DOHH2 (cell line): ENCODE measurements at regions not wholly inside any gene's neighbourhood (a gene's known extent, or its start where the extent isn't known, plus 50 kb on each side); places are given as distances from the start of the nearest gene placed in this dataset.

Experiments used
- H3F3A ChIP-seq: fragments of 200-600 bp; sonication (generic), shearing (Covaris generic); 2 replicates; pipeline ENCODE4 v1.6.0; 2016; ENCODE audit warnings: antibody characterized with exemption, mild to moderate bottlenecking; ENCODE audit not compliant: control insufficient read depth, insufficient read depth
- H3K27ac ChIP-seq: fragments of 200-600 bp; sonication (generic); 2 replicates; pipeline ENCODE4 v1.5.1; 2014; ENCODE audit warnings: low read depth, mild to moderate bottlenecking, low read length, moderate library complexity
- H3K27me3 ChIP-seq: fragments of 200-600 bp; sonication (generic); 2 replicates; pipeline ENCODE4 v1.6.1; 2014; ENCODE audit warnings: mild to moderate bottlenecking, low read length, mixed read lengths; ENCODE audit not compliant: control insufficient read depth
- H3K36me3 ChIP-seq: fragments of 200-600 bp; sonication (generic); 2 replicates; pipeline ENCODE4 v1.6.1; 2014; ENCODE audit warnings: mild to moderate bottlenecking, low read length, moderate library complexity, mixed read lengths; ENCODE audit not compliant: control insufficient read depth
- H3K4me1 ChIP-seq: fragments of 200-600 bp; sonication (generic); 2 replicates; pipeline ENCODE4 v1.6.1; 2014; ENCODE audit warnings: mild to moderate bottlenecking, low read length, mixed read lengths; ENCODE audit not compliant: control insufficient read depth
- H3K4me2 ChIP-seq: fragments of 200-600 bp; sonication (generic); 2 replicates; pipeline ENCODE4 v1.6.0; 2014; ENCODE audit warnings: mild to moderate bottlenecking, low read length, moderate library complexity
- H3K4me3 ChIP-seq: fragments of 200-600 bp; sonication (generic); 2 replicates; pipeline ENCODE4 v1.5.1; 2014; ENCODE audit warnings: mild to moderate bottlenecking, low read length, mixed read lengths
- H3K79me2 ChIP-seq: fragments of 200-600 bp; sonication (generic); 2 replicates; pipeline ENCODE4 v1.6.1; 2014; ENCODE audit warnings: mild to moderate bottlenecking, low read length, mixed read lengths; ENCODE audit not compliant: control insufficient read depth
- H3K9me2 ChIP-seq: fragments of 200-600 bp; sonication (generic); replicated peaks from 2 replicates; pipeline ENCODE4 v1.6.1; 2014; ENCODE audit warnings: mild to moderate bottlenecking, low read length, mixed read lengths; ENCODE audit not compliant: control insufficient read depth
- H3K9me3 ChIP-seq: fragments of 200-600 bp; sonication (generic); 2 replicates; pipeline ENCODE4 v1.6.1; 2014; ENCODE audit warnings: antibody characterized with exemption, low read length, mixed read lengths; ENCODE audit not compliant: control insufficient read depth, insufficient read depth
- H4K20me1 ChIP-seq: fragments of 200-600 bp; sonication (generic); 2 replicates; pipeline ENCODE4 v1.6.0; 2014; ENCODE audit warnings: low read depth, mild to moderate bottlenecking, antibody characterized with exemption, low read length, moderate library complexity; ENCODE audit not compliant: control insufficient read depth, insufficient read depth
- CTCF ChIP-seq: fragments of 200-600 bp; sonication (generic); IDR thresholded peaks from one replicate; pipeline ENCODE4 v1.5.1; 2014; ENCODE audit warnings: antibody characterized with exemption, mild to moderate bottlenecking, low read depth, low read length; ENCODE audit not compliant: poor library complexity, severe bottlenecking
- EZH2phosphoT487 ChIP-seq: fragments of 200-600 bp; sonication (generic); IDR thresholded peaks from 2 replicates; pipeline ENCODE4 v1.6.1; 2017; ENCODE audit warnings: borderline replicate concordance, mild to moderate bottlenecking, antibody characterized with exemption, low read length, moderate library complexity, mixed read lengths

GRCh38 chr11:123362186-123362585 is 67.9 kb upstream of the GRAMD1B start:
- no peaks in the 10 kb centered on the region for H3K9me3 ChIP-seq
- no peaks in the 10 kb centered on the region for H4K20me1 ChIP-seq
- no peak overlapping the region for H3K4me2 ChIP-seq
- H3K27ac ChIP-seq = no peak overlapping the region
- no peaks in the 10 kb centered on the region for H3K36me3 ChIP-seq
- TF ChIP-seq EZH2phosphoT487 (no peak), CTCF (no peak)
- peaks cover 30% of the 10 kb centered on the region for H3K27me3 ChIP-seq
- H3K4me3 ChIP-seq = no peak overlapping the region; the same call in 1 of the 2 replicates
- peaks cover 36% of the 10 kb centered on the region for H3K4me1 ChIP-seq
- no peaks in the 10 kb centered on the region for H3K9me2 ChIP-seq
- no peaks in the 10 kb centered on the region for H3K79me2 ChIP-seq
- no peaks in the 10 kb centered on the region for H3F3A ChIP-seq

GRCh38 chr11:123361110-123361509 is 69.0 kb upstream of the GRAMD1B start:
- H4K20me1 ChIP-seq = no peaks in the 10 kb centered on the region
- H3K36me3 ChIP-seq = no peaks in the 10 kb centered on the region
- H3K79me2 ChIP-seq = no peaks in the 10 kb centered on the region
- TF ChIP-seq EZH2phosphoT487 (no peak), CTCF (no peak)
- no peak overlapping the region for H3K27ac ChIP-seq
- no peaks in the 10 kb centered on the region for H3K9me2 ChIP-seq
- H3K4me3 ChIP-seq = no peak overlapping the region
- H3F3A ChIP-seq = no peaks in the 10 kb centered on the region
- no peaks in the 10 kb centered on the region for H3K9me3 ChIP-seq
- H3K27me3 ChIP-seq = peaks cover 35% of the 10 kb centered on the region
- peaks cover 36% of the 10 kb centered on the region for H3K4me1 ChIP-seq
- H3K4me2 ChIP-seq = no peak overlapping the region

GRCh38 chr11:123360267-123360936 is 69.7 kb upstream of the GRAMD1B start:
- no peak overlapping the region for H3K27ac ChIP-seq
- no peaks in the 10 kb centered on the region for H3K9me3 ChIP-seq
- no peaks in the 10 kb centered on the region for H3K9me2 ChIP-seq
- TF ChIP-seq CTCF (no peak), EZH2phosphoT487 (no peak)
- H3F3A ChIP-seq = no peaks in the 10 kb centered on the region
- H3K4me3 ChIP-seq = no peak overlapping the region
- H3K27me3 ChIP-seq = peaks cover 35% of the 10 kb centered on the region
- H4K20me1 ChIP-seq = no peaks in the 10 kb centered on the region
- no peak overlapping the region for H3K4me2 ChIP-seq
- H3K36me3 ChIP-seq = no peaks in the 10 kb centered on the region
- H3K4me1 ChIP-seq = peaks cover 36% of the 10 kb centered on the region
- H3K79me2 ChIP-seq = no peaks in the 10 kb centered on the region
